Stimulated activated CD4-positive, alpha-beta T cell treated with anti-CD3 and anti-CD28 coated beads, Interleukin-15, amount 100 ng/mL, for 24 hours (primary cell): ENCODE measurements at regions not wholly inside any gene's neighbourhood (a gene's known extent, or its start where the extent isn't known, plus 50 kb on each side); places are given as distances from the start of the nearest gene placed in this dataset.

Source experiments
- DNase-seq: peaks from one replicate; pipeline ENCODE4 v3.0.0-alpha.2; 2020

DNA sequence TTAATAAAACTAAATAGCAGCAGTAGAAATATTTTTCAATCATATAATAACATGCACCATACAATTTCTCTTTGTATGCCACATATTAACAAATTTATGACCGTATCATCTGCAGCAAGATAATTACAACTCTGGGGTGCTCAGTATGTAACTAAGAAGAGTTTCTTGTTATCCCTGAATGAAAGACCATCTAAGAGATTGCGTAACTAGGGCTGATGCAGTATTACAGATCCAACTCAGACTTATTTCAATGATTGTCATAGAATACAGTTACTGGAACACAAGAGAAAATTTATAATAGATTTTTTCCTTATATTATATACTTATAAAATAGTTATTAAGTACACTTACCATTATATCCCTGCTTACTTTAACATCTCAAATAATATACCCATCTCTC is 305.1 kb downstream of the SLITRK1 start:
- no peak for DNase-seq

- DNase-seq: no peak
These were observed 314.3 kb downstream of the SLITRK1 start for GRCh38 chr13:83568019-83568418.

GRCh38 chr13:83563499-83563898 is 318.8 kb downstream of the SLITRK1 start:
- DNase-seq: no peak

DNA sequence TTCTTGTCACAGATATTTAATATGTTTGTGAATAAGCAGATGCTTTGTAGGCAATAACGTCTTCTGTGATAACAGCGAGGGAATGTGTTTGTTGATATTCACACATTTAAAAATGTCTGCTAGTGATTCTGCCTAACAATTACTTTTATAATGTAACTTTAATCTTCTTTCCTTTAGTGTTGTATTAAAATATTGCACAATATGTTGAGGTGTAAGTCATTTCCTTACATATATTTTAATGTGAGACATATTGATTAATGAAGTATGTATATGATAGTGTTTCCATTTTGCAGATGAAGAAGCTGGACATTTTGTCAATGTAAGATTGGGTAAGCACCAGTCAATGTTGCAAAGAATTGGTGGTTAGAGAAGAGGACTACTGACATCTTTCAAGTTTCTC is 324.4 kb downstream of the SLITRK1 start:
- no peak for DNase-seq

- DNase-seq: no peak
These were observed 332.6 kb downstream of the SLITRK1 start for GRCh38 chr13:83549671-83550070.

DNA sequence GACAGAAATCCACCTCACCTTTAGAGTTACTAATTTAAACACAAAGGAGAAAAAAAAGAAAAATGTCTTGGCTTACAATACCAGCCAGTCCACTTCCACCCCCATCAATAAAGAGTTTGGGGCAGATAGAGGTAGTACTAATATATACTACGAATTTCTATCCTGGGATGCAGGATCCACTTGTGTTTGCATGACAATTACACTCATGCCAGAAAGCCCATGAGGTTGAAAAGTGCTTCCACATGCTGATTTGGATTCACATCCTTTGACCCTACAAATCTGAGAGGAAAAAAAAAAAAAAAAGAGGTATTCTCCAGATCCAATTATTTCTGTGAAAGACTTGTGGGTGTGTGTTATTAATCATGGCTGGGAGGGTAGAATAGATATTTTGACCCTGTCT is 335.2 kb downstream of the SLITRK1 start:
- no peak for DNase-seq

DNA sequence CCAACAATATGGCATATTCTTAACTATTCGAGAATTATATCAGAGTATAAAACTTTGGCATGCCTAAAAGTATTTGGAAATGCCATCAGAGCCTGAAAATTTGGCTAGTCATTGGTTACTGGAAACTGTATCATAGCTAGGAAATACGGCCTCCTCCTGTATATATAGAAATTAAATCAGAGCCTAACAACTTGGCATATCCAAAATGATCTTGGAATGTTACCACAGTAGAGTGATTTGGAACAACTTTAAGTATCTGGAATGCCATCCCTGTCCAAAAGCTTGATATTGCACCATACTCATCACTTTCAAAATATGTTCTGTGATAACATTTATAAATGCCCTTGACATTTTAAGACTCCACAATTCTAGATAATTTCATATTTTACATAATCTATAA is 335.8 kb downstream of the SLITRK1 start:
- DNase-seq: no peak

DNA sequence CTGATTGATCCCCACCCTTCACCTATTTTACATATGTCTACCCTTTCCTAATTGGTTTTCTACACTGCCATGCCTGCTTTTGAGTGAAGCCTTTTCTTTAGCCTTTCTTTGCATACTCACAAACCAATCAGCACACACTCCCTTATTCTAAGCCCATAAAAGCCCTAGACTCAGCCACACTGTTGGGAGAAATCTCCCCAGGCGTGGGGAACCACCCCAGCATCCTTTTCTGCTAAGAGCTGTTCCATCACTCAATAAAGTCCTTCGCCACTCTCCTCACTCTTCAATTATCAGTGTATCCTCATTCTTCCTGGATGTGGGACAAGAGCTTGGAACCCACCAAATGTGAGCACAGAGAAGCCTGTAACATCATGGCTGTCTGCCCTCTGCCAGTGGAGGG is 343.6 kb downstream of the SLITRK1 start:
- DNase-seq: no peak

GRCh38 chr13:83536941-83537340 is 345.3 kb downstream of the SLITRK1 start:
- DNase-seq: no peak

GRCh38 chr13:83536153-83536552 is 346.1 kb downstream of the SLITRK1 start:
- no peak for DNase-seq

- no peak for DNase-seq
These were observed 349.5 kb downstream of the SLITRK1 start for GRCh38 chr13:83532809-83533208.

GRCh38 chr13:83531022-83531421 is 351.3 kb downstream of the SLITRK1 start:
- no peak for DNase-seq

DNA sequence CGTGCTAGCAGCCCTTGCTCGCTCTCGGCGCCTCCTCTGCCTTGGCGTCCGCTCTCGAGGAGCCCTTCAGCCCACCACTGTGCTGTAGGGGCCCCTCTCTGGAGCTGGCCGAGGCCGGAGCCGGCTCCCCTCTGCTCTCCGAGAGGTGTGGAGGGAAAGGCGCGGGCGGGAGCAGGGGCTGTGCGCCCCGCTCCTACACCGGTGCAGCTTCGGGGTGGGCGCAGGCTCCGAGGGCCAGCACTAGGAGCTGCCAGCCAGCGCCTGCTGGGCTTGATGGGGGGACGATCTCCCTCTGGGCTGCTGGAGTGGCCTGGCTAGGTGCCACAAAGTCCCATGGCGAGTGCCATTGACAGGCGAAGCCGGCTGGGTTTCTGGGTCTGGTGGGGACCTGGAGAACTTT is 365.5 kb downstream of the SLITRK1 start:
- DNase-seq: no peak

DNA sequence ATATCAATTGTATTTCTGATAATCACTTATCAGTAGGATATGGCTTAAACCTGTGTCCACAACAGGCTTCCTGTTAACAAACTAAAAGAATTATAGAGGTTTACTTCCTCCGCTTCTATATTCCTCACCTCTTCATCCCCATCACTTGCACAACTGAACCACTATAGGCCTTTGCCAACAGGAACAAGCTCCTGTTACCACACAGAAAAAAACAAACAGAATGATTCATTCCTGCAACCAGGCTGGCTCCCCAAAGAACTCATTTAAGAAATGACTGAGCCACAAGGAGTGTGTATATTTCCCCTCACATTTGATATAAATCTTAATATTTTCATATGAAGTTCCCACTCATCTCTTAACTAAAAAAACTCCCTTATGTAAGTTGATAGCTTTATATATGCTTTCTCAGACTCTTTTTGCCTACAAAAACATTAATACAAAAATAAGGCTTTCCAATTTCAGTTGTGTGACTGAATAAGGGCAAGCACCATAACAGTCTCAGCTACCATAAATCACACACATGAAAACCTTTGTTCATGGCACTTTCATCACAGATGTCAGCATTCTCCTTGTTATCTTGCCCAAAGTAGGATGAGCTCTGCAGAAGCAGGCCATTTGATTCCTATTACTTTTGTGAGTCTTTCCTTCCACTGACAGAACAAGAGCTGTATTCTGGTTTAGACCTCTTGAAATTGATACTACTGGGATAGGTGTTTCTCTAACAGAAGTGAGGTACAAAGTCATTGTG is 366.8 kb downstream of the SLITRK1 start:
- DNase-seq: no peak

GRCh38 chr13:83508771-83509301 is 373.4 kb downstream of the SLITRK1 start:
- DNase-seq: no peak

DNA sequence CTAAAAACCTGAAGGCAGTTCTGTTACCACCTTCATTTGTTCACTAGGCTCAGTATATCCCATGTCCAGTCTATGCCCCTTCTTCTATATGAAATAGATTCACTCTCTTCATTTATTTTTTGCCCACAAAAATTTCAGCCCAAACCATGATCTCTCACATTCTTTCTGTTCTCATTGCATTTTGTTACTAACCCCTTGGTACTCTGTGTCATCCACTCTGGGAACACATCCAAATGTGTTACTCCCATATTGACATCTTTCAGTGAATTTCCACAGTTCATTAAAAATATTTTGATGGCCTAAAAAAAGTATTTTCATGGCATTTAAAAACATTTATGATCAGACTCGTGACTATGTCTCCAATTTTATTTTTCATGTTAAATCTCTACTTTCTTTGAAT is 378.9 kb downstream of the SLITRK1 start:
- no peak for DNase-seq

- DNase-seq: no peak
These were observed 383.0 kb downstream of the SLITRK1 start for GRCh38 chr13:83499286-83499685.

DNA sequence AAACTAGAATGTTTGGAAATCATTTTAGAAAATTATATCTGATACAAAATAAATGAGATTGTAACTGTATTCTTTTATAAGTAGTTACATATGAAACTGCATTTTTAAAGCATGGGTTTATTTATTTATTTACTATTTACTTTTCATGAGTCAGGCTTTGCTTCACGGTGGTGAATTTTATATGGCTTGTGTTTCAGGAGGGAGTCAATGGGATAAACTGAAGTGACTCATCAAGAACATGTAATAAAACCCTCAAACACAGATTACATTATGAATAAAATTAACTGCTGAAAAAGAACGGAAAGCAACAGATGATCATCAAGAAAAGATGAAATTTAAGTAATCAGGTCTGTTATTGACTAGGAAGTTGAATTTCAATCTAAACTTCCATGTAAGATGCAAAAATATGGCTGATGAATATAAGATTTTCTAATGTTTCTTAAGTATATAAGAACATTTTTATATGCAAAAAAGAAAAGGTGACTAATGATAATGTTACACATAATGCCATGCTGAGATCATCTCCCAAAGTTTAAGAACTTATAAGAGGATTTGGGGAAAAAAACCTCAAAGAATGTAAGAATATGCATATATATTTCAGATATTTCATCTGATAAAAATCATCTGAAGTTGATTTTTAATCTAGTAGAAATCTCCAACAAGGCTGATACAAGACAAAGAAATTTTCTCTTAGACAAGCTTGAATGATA is 383.6 kb downstream of the SLITRK1 start:
- no peak for DNase-seq

DNA sequence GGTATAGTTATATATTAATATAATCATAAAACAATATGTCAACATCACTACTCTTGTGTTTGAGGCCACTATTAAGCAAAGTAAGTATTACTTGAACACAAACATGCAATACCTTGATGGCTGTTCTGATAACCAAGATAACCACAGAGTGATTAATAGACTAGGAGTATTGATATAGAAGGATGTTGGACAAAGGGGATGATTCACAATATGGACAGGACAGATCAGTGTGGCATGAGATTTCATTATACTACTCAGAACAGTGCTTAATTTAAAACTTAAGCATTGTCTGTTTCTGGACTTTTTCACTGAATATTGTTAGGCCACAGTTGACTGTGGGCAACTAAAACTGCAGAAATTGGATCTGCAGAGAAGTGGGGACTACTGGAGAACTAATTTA is 384.2 kb downstream of the SLITRK1 start:
- no peak for DNase-seq

DNA sequence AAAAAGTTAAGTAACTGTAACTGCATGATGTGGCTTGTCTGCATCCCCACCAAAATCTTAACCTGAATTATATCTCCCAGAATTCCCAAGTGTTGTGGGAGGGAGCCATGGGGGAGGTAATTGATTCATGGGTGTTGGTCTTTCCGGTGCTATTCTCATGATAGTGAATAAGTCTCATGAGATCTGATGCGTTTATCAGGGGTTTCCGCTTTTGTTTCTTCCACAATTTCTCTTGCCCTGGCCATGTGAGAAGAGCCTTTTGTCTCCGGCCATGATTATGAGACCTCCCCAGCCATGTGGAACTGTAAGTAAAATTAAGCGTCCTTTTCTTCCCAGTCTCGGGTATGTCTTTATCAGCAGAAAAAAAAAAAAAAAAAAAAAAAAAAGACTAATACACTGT is 385.8 kb downstream of the SLITRK1 start:
- DNase-seq: no peak

DNA sequence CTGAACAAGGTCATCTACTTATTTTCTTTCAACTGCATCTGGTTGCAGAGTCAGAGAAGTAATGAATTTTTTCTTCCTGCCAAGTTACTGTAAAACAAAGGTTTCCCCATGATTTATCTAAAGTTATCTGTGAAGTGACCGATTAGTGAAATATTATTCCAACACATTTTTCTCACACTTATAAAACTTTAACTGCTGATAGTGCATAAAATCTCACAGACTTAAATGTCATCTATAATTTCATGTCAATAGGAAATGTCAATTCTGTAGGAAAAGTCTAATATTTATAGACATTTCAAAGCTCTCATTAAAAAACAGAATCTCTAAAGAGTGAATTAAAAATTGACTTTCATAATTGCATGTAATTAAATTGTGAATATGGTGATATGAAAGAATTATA is 397.2 kb downstream of the SLITRK1 start:
- no peak for DNase-seq

DNA sequence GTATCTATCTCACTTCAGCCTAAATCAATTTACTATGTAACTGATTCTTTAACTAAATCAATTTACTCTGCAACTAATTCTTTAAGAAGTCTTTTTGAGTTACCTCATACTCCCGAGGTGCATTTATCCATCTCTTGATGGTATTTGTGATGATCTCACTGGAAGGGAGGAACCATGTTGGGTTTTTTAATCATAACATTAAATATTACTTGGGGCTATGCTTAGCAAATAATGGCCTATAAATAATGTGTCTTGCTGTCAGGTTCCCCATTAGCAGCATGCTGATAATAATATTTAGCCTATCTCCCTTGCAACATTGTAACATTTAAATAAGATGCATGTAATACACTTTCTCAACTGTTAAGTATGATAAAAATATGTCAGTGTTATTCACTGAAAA is 411.3 kb downstream of the SLITRK1 start:
- DNase-seq: no peak

GRCh38 chr13:83470133-83470797 is 412.0 kb downstream of the SLITRK1 start:
- no peak for DNase-seq

GRCh38 chr13:83453723-83454122 is 428.6 kb downstream of the SLITRK1 start:
- DNase-seq: no peak
